ENCODE measurements at regions not wholly inside any gene's neighbourhood (a gene's known extent, or its start where the extent isn't known, plus 50 kb on each side); places are given as distances from the start of the nearest gene placed in this dataset.
A peak's percentile ranks its signal among the peaks of the same experiment; 100 is the strongest.

DNA sequence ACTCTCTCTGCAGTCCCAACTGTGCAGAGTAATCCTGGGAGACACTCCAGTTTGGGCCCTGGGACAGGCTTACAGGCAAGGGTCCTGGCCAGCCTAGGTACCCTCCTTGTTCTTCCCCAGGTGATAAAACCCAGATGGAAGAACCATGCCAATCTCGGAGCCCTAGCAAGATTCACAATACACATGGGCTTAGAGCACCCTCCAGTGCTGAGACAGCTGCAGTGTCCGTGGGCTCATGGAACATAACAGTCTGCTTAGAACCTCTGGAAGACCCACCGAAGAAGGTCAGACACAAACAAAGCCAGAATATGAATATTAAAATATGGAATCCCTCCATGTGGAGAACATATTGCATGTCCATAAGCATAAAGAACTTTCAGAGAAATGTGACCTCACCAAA, 568.1 kb downstream of the KCNJ3 start:
- no peaks in the 10 kb centered on the region for H3K27me3 ChIP-seq
- intact Hi-C loops (cut with DNase I), result no loop called here
- H3K36me3 ChIP-seq, result no peaks in the 10 kb centered on the region
- DNase-seq (no peak), ATAC-seq (peak in 1 of 4 donors; percentile 33)
- H3K4me3 ChIP-seq, result no peak overlapping the region
- no peak for TF ChIP-seq POLR2A (IDR thresholded peaks at IDR 0.05)
- TF ChIP-seq, protein P1, sequence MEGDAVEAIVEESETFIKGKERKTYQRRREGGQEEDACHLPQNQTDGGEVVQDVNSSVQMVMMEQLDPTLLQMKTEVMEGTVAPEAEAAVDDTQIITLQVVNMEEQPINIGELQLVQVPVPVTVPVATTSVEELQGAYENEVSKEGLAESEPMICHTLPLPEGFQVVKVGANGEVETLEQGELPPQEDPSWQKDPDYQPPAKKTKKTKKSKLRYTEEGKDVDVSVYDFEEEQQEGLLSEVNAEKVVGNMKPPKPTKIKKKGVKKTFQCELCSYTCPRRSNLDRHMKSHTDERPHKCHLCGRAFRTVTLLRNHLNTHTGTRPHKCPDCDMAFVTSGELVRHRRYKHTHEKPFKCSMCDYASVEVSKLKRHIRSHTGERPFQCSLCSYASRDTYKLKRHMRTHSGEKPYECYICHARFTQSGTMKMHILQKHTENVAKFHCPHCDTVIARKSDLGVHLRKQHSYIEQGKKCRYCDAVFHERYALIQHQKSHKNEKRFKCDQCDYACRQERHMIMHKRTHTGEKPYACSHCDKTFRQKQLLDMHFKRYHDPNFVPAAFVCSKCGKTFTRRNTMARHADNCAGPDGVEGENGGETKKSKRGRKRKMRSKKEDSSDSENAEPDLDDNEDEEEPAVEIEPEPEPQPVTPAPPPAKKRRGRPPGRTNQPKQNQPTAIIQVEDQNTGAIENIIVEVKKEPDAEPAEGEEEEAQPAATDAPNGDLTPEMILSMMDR (IDR thresholded peaks at IDR 0.05), result no peak
- no peaks in the 10 kb centered on the region for H3K9me3 ChIP-seq
- no peak overlapping the region for H3K27ac ChIP-seq
- 50% methylated on average over 1 of the region's 3 CpGs for WGBS (ENCODE audit: insufficient coverage, low coverage, low lambda C conversion rate, missing lambda C conversion rate)
- no peaks in the 10 kb centered on the region for H3K4me1 ChIP-seq

DNA sequence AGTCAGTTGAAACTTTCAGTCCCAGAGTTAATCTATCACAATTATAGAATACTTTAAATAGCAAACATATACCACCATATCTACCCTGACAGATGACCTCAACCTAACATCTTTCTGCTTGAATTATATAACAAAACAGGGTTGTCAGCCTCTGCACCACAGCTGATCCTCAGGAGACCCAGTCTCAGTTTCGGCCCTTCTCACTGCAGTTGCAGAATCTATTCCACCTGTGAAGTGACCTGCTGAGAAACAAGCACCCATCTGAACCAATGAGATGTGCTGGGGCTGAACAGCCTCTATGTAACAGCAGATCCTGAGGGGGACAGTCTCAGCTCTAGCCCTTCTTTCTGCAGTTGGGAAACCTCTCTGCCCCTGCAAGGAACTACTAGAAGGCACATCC, 567.6 kb downstream of the KCNJ3 start:
- WGBS (ENCODE audit: insufficient coverage, low coverage, low lambda C conversion rate, missing lambda C conversion rate), result 70% methylated on average over 1 of the region's 1 CpG
- Histone ChIP-seq H3K36me3 (no peaks in the 10 kb centered on the region), H3K27me3 (no peaks in the 10 kb centered on the region), H3K27ac (no peak overlapping the region), H3K4me1 (no peaks in the 10 kb centered on the region), H3K9me3 (no peaks in the 10 kb centered on the region), H3K4me3 (no peak overlapping the region)
- ATAC-seq, result no peak
- DNase-seq, result no peak
- TF ChIP-seq, protein P1 (IDR thresholded peaks at IDR 0.05), result no peak
- TF ChIP-seq POLR2A (IDR thresholded peaks at IDR 0.05), result no peak
- intact Hi-C loops (cut with DNase I), result no loop called here

DNA sequence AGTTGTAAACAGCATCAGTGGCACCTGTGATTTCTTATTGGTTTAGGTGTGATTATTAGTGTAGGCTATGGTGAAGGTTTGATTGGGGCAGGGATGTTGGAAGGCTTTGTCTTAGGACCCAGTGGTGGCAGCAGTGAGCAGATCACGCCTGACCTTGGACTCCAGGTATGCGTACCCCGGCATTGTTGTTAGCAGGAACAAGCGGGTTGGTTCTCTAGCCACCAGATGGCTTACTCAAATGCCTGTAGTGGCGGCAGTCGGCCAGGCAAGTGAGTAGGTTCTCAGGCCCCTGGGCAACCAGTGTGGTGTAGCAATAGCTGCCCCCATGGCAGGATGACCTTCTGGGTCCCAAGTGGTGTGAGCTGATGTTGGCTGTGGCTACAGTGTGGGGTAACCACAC, 558.3 kb downstream of the KCNJ3 start:
- H3K4me3 ChIP-seq, result no peak overlapping the region
- no peaks in the 10 kb centered on the region for H3K9me3 ChIP-seq
- no peak for DNase-seq
- no peaks in the 10 kb centered on the region for H3K36me3 ChIP-seq
- no peaks in the 10 kb centered on the region for H3K4me1 ChIP-seq
- intact Hi-C loops (cut with DNase I), result no loop called here
- no peak overlapping the region for H3K27ac ChIP-seq
- ATAC-seq, result no peak
- 82% methylated on average over 3 of the region's 6 CpGs for WGBS (ENCODE audit: insufficient coverage, low coverage, low lambda C conversion rate, missing lambda C conversion rate)
- no peaks in the 10 kb centered on the region for H3K27me3 ChIP-seq
- TF ChIP-seq POLR2A (IDR thresholded peaks at IDR 0.05), result no peak
- TF ChIP-seq, protein P1 (IDR thresholded peaks at IDR 0.05), result no peak

DNA sequence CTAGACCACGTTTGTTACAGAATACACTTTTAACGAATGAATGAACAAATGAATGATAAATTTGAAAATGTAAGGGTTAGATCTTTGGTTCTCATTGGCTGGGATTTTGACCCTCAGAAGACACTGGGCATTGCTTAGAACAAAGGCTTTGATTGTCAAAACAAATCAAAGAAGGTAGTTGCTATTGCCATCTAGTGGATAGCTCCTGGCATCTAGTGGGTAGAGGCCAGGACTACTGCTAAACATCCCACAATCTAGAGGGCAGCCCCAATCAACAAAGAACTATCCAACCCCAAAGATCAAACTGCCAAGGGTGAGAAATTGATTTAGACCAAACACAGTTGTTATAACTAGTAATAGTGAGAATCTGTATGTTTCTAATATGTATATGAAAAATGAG, 552.3 kb downstream of the KCNJ3 start:
- no peak overlapping the region for H3K27ac ChIP-seq
- DNase-seq, result no peak

More for the DNA sequence above, 552.3 kb downstream of the KCNJ3 start:
- WGBS (ENCODE audit: insufficient coverage, low coverage, low lambda C conversion rate, missing lambda C conversion rate), result 8% methylated on average over 2 of the region's 2 CpGs
- intact Hi-C loops (cut with DNase I), result no loop called here
- no peaks in the 10 kb centered on the region for H3K9me3 ChIP-seq
- no peaks in the 10 kb centered on the region for H3K36me3 ChIP-seq
- peak; percentile 57 to 76 (median 71) for ATAC-seq
- no peak for TF ChIP-seq POLR2A (IDR thresholded peaks at IDR 0.05)
- TF ChIP-seq, protein P1 (IDR thresholded peaks at IDR 0.05), result peak; percentile 19 to 54 (median 41)
- H3K27me3 ChIP-seq, result no peaks in the 10 kb centered on the region
- no peak overlapping the region for H3K4me3 ChIP-seq
- H3K4me1 ChIP-seq, result no peaks in the 10 kb centered on the region

Measured in right lobe of liver (tissue), 6 donors.